ENCODE measurements at regions not wholly inside any gene's neighbourhood (a gene's known extent, or its start where the extent isn't known, plus 50 kb on each side); places are given as distances from the start of the nearest gene placed in this dataset.

DNA sequence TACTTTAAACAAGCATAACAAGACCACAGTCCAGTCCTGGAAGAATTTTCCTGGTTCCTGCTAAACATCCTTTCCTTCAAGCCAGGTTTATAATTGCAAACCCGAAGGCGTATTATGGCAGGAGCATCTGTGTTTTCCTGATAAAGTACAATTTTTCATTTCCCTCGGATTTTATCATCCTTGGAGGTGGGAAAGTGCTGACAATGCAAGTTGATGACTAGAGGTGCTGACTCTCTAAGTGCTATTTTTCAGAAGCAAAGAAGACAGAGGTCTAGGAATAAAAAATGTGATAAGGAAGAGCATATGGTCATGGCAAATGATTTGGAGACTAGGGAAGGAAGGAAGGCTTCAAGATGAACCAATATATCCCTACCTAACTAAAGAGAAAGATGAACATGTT is 703.2 kb upstream of the LRRN3 start:
- TF ChIP-seq SUZ12 (IDR thresholded peaks at IDR 0.05; ENCODE audit: extremely low read depth, insufficient read depth, insufficient read length) (no peak), YY1 (IDR thresholded peaks at IDR 0.05; ENCODE audit: insufficient read depth, insufficient read length) (no peak)
